HCT116 (cell line): ENCODE measurements at regions not wholly inside any gene's neighbourhood (a gene's known extent, or its start where the extent isn't known, plus 50 kb on each side); places are given as distances from the start of the nearest gene placed in this dataset.

Experiments used
- ATAC-seq: fragments of 200-7000 bp; cut with Tn5 transposase; 2 replicates; pipeline ENCODE4 v1.9.1; 2020; ENCODE audit warnings: mild to moderate bottlenecking, moderate library complexity
- BruUV-seq: library from RNA; stranded (reverse); fragments of 400-500 nt; replicated peaks from 2 replicates; lab custom pipeline; 2021; lab: Mats Ljungman, UMichigan
- CTCF ChIA-PET: fragments of 300-600 bp; sonication (Branson Sonifier 250); formaldehyde crosslinking; loops from one replicate; lab custom pipeline; 2021; ENCODE audit warnings: antibody characterized with exemption; lab: Charles Lee
- POLR2A ChIA-PET: fragments of 300-600, 350-600 bp; sonication (Branson Sonifier 250); formaldehyde crosslinking; loops from one replicate; lab custom pipeline; 2021; ENCODE audit warnings: antibody characterized with exemption; lab: Charles Lee
- RAD21 ChIA-PET, 2 experiments: fragments of 300-600 bp; sonication (Branson Sonifier 250); formaldehyde crosslinking; loops; one replicate each; lab custom pipeline; 2023; ENCODE audit warnings: low total read pairs in 2 of 2; ENCODE audit not compliant: uncharacterized antibody in 2 of 2, unreplicated experiment in 2 of 2, low non-redundant PET in 1 of 2; lab: Charles Lee
- DNase-seq: peaks from one replicate; pipeline ENCODE4 v3.0.0-alpha.2; 2010; ENCODE audit warnings: low read depth, low spot score
- H2AFZ ChIP-seq: fragments of 200-600 bp; shearing (Covaris generic), sonication (generic); 2 replicates; pipeline ENCODE4 v1.6.1; 2017; ENCODE audit warnings: low read depth, mixed run types, mixed read lengths, antibody characterized with exemption, low read length; ENCODE audit not compliant: poor library complexity, severe bottlenecking
- H3K27ac ChIP-seq: 2 replicates; pipeline ENCODE4 v1.5.1; 2012; ENCODE audit warnings: low read depth, low read length
- H3K27me3 ChIP-seq: fragments of 200-600 bp; sonication (generic); 2 replicates; pipeline ENCODE4 v1.6.1; 2016; ENCODE audit warnings: mixed run types, low read length, mixed read lengths; ENCODE audit not compliant: insufficient read depth
- H3K36me3 ChIP-seq, 2 experiments: fragments of 200-500 bp in 1 of 2; fragments of 200-600 bp in 1 of 2; sonication (Bioruptor generic) in 1 of 2; sonication (generic) in 1 of 2; 2 replicates each; pipeline versions ENCODE4 v1.5.1 to v1.6.1; 2014 to 2016; ENCODE audit warnings: low read length in 2 of 2, inconsistent platforms in 1 of 2, mixed read lengths in 1 of 2, mixed run types in 1 of 2; ENCODE audit not compliant: insufficient read depth in 2 of 2, control insufficient read depth in 1 of 2
- H3K4me1 ChIP-seq, 2 experiments: fragments of 200-600 bp in 1 of 2; sonication (generic) in 1 of 2; 2 replicates each; pipeline versions ENCODE4 v1.5.1 to v1.6.1; 2012 to 2017; ENCODE audit warnings: low read length in 2 of 2, inconsistent platforms in 1 of 2, mild to moderate bottlenecking in 1 of 2, mixed read lengths in 1 of 2, mixed run types in 1 of 2, moderate library complexity in 1 of 2; ENCODE audit not compliant: insufficient read depth in 2 of 2, control insufficient read depth in 1 of 2
- H3K4me2 ChIP-seq: fragments of 200-600 bp; sonication (generic); 2 replicates; pipeline ENCODE4 v1.6.1; 2017; ENCODE audit warnings: mixed run types, low read length, mixed read lengths
- H3K4me3 ChIP-seq, 2 experiments: fragments of 200-600 bp in 1 of 2; sonication (generic) in 1 of 2; replicated peaks in 1 of 2; 2 replicates each; pipeline ENCODE4 v1.5.1; 2011 to 2016; ENCODE audit warnings: low read length in 2 of 2, control low read depth in 1 of 2, low read depth in 1 of 2, mild to moderate bottlenecking in 1 of 2, mixed read lengths in 1 of 2, mixed run types in 1 of 2
- H3K79me2 ChIP-seq: fragments of 200-600 bp; sonication (generic); 2 replicates; pipeline ENCODE4 v1.6.1; 2017; ENCODE audit warnings: mild to moderate bottlenecking, mixed run types, low read length, moderate library complexity, mixed read lengths; ENCODE audit not compliant: insufficient read depth
- H3K9ac ChIP-seq: fragments of 200-600 bp; sonication (generic); 2 replicates; pipeline ENCODE4 v1.6.1; 2016; ENCODE audit warnings: low read length, mixed read lengths
- H3K9me2 ChIP-seq: fragments of 200-600 bp; sonication (generic), shearing (Covaris generic); 2 replicates; pipeline ENCODE4 v1.6.1; 2017; ENCODE audit warnings: mixed run types, mild to moderate bottlenecking, moderate library complexity; ENCODE audit not compliant: insufficient read depth
- H3K9me3 ChIP-seq, 2 experiments: fragments of 200-500 bp in 1 of 2; fragments of 200-600 bp in 1 of 2; sonication (Bioruptor generic) in 1 of 2; sonication (generic) in 1 of 2; 2 replicates each; pipeline ENCODE4 v1.6.1; 2014 to 2017; ENCODE audit warnings: low read length in 2 of 2, mixed read lengths in 2 of 2, inconsistent platforms in 1 of 2, low read depth in 1 of 2, mild to moderate bottlenecking in 1 of 2, mixed run types in 1 of 2, moderate library complexity in 1 of 2; ENCODE audit not compliant: control insufficient read depth in 1 of 2, insufficient read depth in 1 of 2
- H4K20me1 ChIP-seq: fragments of 200-600 bp; sonication (generic), shearing (Covaris generic); 2 replicates; pipeline ENCODE4 v1.6.1; 2017; ENCODE audit warnings: mixed run types, mild to moderate bottlenecking, moderate library complexity; ENCODE audit not compliant: insufficient read depth
- CBX3 ChIP-seq: IDR thresholded peaks from 2 replicates; pipeline ENCODE4 v1.6.1; 2012; ENCODE audit warnings: low read depth
- CEBPB ChIP-seq: IDR thresholded peaks from 2 replicates; pipeline ENCODE4 v1.6.1; 2012; ENCODE audit warnings: low read depth
- EGR1 ChIP-seq: IDR thresholded peaks from 2 replicates; pipeline ENCODE4 v1.6.1; 2012; ENCODE audit warnings: low read depth
- ELF1 ChIP-seq: IDR thresholded peaks from 2 replicates; pipeline ENCODE4 v1.6.1; 2012; ENCODE audit warnings: low read depth, borderline replicate concordance
- EZH2phosphoT487 ChIP-seq: fragments of 200-600 bp; IDR thresholded peaks from 2 replicates; pipeline ENCODE4 v1.6.1; 2018; ENCODE audit warnings: antibody characterized with exemption, borderline replicate concordance
- JUND ChIP-seq: IDR thresholded peaks from 2 replicates; pipeline ENCODE4 v1.6.1; 2012
- MAX ChIP-seq: IDR thresholded peaks from 2 replicates; pipeline ENCODE4 v1.6.1; 2012
- POLR2A ChIP-seq: IDR thresholded peaks from 2 replicates; pipeline ENCODE4 v1.7.0; 2011; ENCODE audit warnings: borderline replicate concordance; ENCODE audit not compliant: insufficient read depth, insufficient read length; ENCODE audit errors: extremely low read depth
- POLR2AphosphoS5 ChIP-seq: IDR thresholded peaks from 2 replicates; pipeline ENCODE4 v1.6.1; 2011; ENCODE audit warnings: mild to moderate bottlenecking, low read depth, low read length, moderate library complexity
- SP1 ChIP-seq: IDR thresholded peaks from 2 replicates; pipeline ENCODE4 v1.6.1; 2012; ENCODE audit warnings: low read depth
- SRF ChIP-seq: IDR thresholded peaks from 2 replicates; pipeline ENCODE4 v1.6.1; 2012; ENCODE audit warnings: low read depth
- TCF7L2 ChIP-seq: IDR thresholded peaks from 2 replicates; pipeline ENCODE4 v1.7.0; 2011; ENCODE audit warnings: borderline replicate concordance, inconsistent platforms; ENCODE audit not compliant: insufficient read depth, insufficient read length; ENCODE audit errors: extremely low read depth
- YY1 ChIP-seq: IDR thresholded peaks from 2 replicates; pipeline ENCODE4 v1.6.1; 2011; ENCODE audit warnings: low read length, low read depth, moderate library complexity, mild to moderate bottlenecking; ENCODE audit not compliant: insufficient replicate concordance; ENCODE audit errors: extremely low read depth
- ZFX ChIP-seq: fragments of 450-650 bp; IDR thresholded peaks from 2 replicates; pipeline ENCODE4 v1.6.1; 2017
- intact Hi-C: fragments of 100-400 bp; cut with micrococcal nuclease; formaldehyde crosslinking; loops from 2 replicates; pipeline ENCODE4 v1.10.0; 2022
- TF ChIP-seq, protein P1 (sequence below): IDR thresholded peaks from 2 replicates; pipeline ENCODE4 v1.6.1; 2012; ENCODE audit warnings: low read depth

GRCh38 chr13:111847964-111848363, 219.0 kb upstream of the SOX1 start:
- RAD21 ChIA-PET, result no interaction called here

GRCh38 chr13:111850458-111850857, 216.5 kb upstream of the SOX1 start:
- CTCF ChIA-PET, result no interaction called here
- BruUV-seq, result no TSS peak
- Histone ChIP-seq H3K4me2 (no peak overlapping the region), H3K27me3 (peaks cover 7% of the 10 kb centered on the region; the same call in 1 of the 2 replicates), H4K20me1 (no peaks in the 10 kb centered on the region), H3K36me3 (no peaks in the 10 kb centered on the region), H3K27ac (no peak overlapping the region), H3K79me2 (no peaks in the 10 kb centered on the region), H3K9ac (no peak overlapping the region), H3K9me3 (no peaks in the 10 kb centered on the region), H3K9me2 (no peaks in the 10 kb centered on the region), H2AFZ (no peak overlapping the region), H3K4me1 (no peaks in the 10 kb centered on the region), H3K4me3 (no peak overlapping the region)
- RAD21 ChIA-PET, result no interaction called here
- POLR2A ChIA-PET, result no interaction called here
- ATAC-seq (no peak), DNase-seq (no peak)
- TF ChIP-seq ELF1 (no peak), SRF (no peak), YY1 (no peak), SP1 (no peak), JUND (no peak), TCF7L2 (no peak), EZH2phosphoT487 (no peak), ZFX (no peak), CEBPB (no peak), CBX3 (no peak), POLR2A (no peak), EGR1 (no peak), MAX (no peak), POLR2AphosphoS5 (no peak)
- TF ChIP-seq, protein P1, sequence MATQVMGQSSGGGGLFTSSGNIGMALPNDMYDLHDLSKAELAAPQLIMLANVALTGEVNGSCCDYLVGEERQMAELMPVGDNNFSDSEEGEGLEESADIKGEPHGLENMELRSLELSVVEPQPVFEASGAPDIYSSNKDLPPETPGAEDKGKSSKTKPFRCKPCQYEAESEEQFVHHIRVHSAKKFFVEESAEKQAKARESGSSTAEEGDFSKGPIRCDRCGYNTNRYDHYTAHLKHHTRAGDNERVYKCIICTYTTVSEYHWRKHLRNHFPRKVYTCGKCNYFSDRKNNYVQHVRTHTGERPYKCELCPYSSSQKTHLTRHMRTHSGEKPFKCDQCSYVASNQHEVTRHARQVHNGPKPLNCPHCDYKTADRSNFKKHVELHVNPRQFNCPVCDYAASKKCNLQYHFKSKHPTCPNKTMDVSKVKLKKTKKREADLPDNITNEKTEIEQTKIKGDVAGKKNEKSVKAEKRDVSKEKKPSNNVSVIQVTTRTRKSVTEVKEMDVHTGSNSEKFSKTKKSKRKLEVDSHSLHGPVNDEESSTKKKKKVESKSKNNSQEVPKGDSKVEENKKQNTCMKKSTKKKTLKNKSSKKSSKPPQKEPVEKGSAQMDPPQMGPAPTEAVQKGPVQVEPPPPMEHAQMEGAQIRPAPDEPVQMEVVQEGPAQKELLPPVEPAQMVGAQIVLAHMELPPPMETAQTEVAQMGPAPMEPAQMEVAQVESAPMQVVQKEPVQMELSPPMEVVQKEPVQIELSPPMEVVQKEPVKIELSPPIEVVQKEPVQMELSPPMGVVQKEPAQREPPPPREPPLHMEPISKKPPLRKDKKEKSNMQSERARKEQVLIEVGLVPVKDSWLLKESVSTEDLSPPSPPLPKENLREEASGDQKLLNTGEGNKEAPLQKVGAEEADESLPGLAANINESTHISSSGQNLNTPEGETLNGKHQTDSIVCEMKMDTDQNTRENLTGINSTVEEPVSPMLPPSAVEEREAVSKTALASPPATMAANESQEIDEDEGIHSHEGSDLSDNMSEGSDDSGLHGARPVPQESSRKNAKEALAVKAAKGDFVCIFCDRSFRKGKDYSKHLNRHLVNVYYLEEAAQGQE, result no peak
- intact Hi-C loops, result no loop called here

More at GRCh38 chr13:111847964-111848363, 219.0 kb upstream of the SOX1 start:
- no peaks in the 10 kb centered on the region for H3K79me2 ChIP-seq
- no peaks in the 10 kb centered on the region for H4K20me1 ChIP-seq
- no peaks in the 10 kb centered on the region for H3K36me3 ChIP-seq
- H3K27ac ChIP-seq, result no peak overlapping the region
- no peak overlapping the region for H2AFZ ChIP-seq
- ATAC-seq (no peak), DNase-seq (no peak)
- ChIA-PET CTCF (no interaction called here), POLR2A (no interaction called here)
- intact Hi-C loops, result no loop called here
- no TSS peak for BruUV-seq
- no peak overlapping the region for H3K4me3 ChIP-seq
- H3K9me3 ChIP-seq, result no peaks in the 10 kb centered on the region; a peak in 1 of 4 replicates
- no peaks in the 10 kb centered on the region for H3K9me2 ChIP-seq
- no peaks in the 10 kb centered on the region for H3K4me1 ChIP-seq
- peaks cover 7% of the 10 kb centered on the region; the same call in 1 of the 2 replicates for H3K27me3 ChIP-seq
- TF ChIP-seq EZH2phosphoT487, result no peak
- TF ChIP-seq YY1, result no peak
- H3K9ac ChIP-seq, result no peak overlapping the region
- H3K4me2 ChIP-seq, result no peak overlapping the region
